SK-N-SH (cell line): ENCODE measurements at regions not wholly inside any gene's neighbourhood (a gene's known extent, or its start where the extent isn't known, plus 50 kb on each side); places are given as distances from the start of the nearest gene placed in this dataset.

ENCODE experiments used
- CTCF ChIA-PET: fragments of 300-600, 350-600 bp; formaldehyde crosslinking; extraction: SDS; loops from one replicate; lab custom pipeline; 2021; lab: Yijun Ruan, JAX
- POLR2A ChIA-PET: fragments of 350-600 bp; sonication (Branson Sonifier 250); formaldehyde crosslinking; extraction: SDS; loops from one replicate; lab custom pipeline; 2020; ENCODE audit warnings: antibody characterized with exemption, inconsistent platforms; lab: Yijun Ruan, JAX
- DNase-seq: peaks from one replicate; pipeline ENCODE4 v3.0.0; 2012
- H2AFZ ChIP-seq: fragments of 200-600 bp; sonication (generic); 2 replicates; pipeline ENCODE4 v1.8.1; 2016; ENCODE audit warnings: antibody characterized with exemption, mild to moderate bottlenecking, low read depth
- H3F3A ChIP-seq: fragments of 200-600 bp; sonication (generic); replicated peaks from 2 replicates; pipeline ENCODE3; 2016; ENCODE audit warnings: antibody characterized with exemption, mild to moderate bottlenecking; ENCODE audit not compliant: insufficient read depth
- H3K27ac ChIP-seq, 2 experiments: fragments of 200-500 bp in 1 of 2; fragments of 200-600 bp in 1 of 2; sonication (Bioruptor generic) in 1 of 2; sonication (generic), shearing (Covaris generic) in 1 of 2; 2 replicates each; pipeline versions ENCODE4 v1.5.1 to v1.6.1; 2014 to 2016; ENCODE audit warnings: low read depth in 2 of 2, inconsistent platforms in 1 of 2, low read length in 1 of 2, mild to moderate bottlenecking in 1 of 2, mixed read lengths in 1 of 2
- H3K27me3 ChIP-seq: fragments of 200-600 bp; sonication (generic), shearing (Covaris generic); 2 replicates; pipeline ENCODE4 v1.6.1; 2016; ENCODE audit warnings: mixed run types; ENCODE audit not compliant: insufficient read depth
- H3K36me3 ChIP-seq, 2 experiments: fragments of 200-500 bp in 1 of 2; fragments of 200-600 bp in 1 of 2; sonication (Bioruptor generic) in 1 of 2; sonication (generic) in 1 of 2; replicated peaks in 1 of 2; 2 replicates each; pipeline versions ENCODE3 to v1.5.1; 2014 to 2016; ENCODE audit warnings: low read length in 1 of 2, mild to moderate bottlenecking in 1 of 2; ENCODE audit not compliant: insufficient read depth in 2 of 2, control insufficient read depth in 1 of 2
- H3K4me1 ChIP-seq, 2 experiments: fragments of 200-500 bp in 1 of 2; fragments of 200-600 bp in 1 of 2; sonication (Bioruptor generic) in 1 of 2; sonication (generic), shearing (Covaris generic) in 1 of 2; 2 replicates each; pipeline versions ENCODE4 v1.5.1 to v1.6.1; 2014 to 2016; ENCODE audit warnings: low read depth in 1 of 2, low read length in 1 of 2, mixed run types in 1 of 2; ENCODE audit not compliant: insufficient read depth in 2 of 2, control insufficient read depth in 1 of 2
- H3K4me2 ChIP-seq: fragments of 200-600 bp; sonication (generic), shearing (Covaris generic); 2 replicates; pipeline ENCODE4 v1.6.1; 2017; ENCODE audit warnings: mixed run types
- H3K4me3 ChIP-seq, 2 experiments: fragments of 200-500 bp in 1 of 2; fragments of 200-600 bp in 1 of 2; sonication (Bioruptor generic) in 1 of 2; sonication (generic), shearing (Covaris generic) in 1 of 2; 2 replicates each; pipeline versions ENCODE4 v1.5.1 to v1.8.1; 2014 to 2016; ENCODE audit warnings: low read depth in 2 of 2, inconsistent platforms in 1 of 2, low read length in 1 of 2, mild to moderate bottlenecking in 1 of 2, mixed read lengths in 1 of 2, moderate library complexity in 1 of 2
- H3K79me2 ChIP-seq: fragments of 200-600 bp; sonication (generic); 2 replicates; pipeline ENCODE4 v1.8.1; 2017; ENCODE audit warnings: mild to moderate bottlenecking; ENCODE audit not compliant: insufficient read depth
- H3K9ac ChIP-seq: fragments of 200-600 bp; sonication (generic); 2 replicates; pipeline ENCODE4 v1.6.1; 2017; ENCODE audit warnings: mixed run types
- H3K9me2 ChIP-seq: fragments of 200-600 bp; sonication (generic); 2 replicates; pipeline ENCODE4 v1.6.1; 2017; ENCODE audit warnings: mixed run types
- H3K9me3 ChIP-seq: fragments of 200-600 bp; sonication (generic); 2 replicates; pipeline ENCODE4 v1.6.1; 2017; ENCODE audit warnings: mixed run types, mild to moderate bottlenecking, moderate library complexity
- H4K20me1 ChIP-seq: fragments of 200-600 bp; sonication (generic); 2 replicates; pipeline ENCODE4 v1.6.1; 2017; ENCODE audit warnings: mild to moderate bottlenecking, mixed run types; ENCODE audit not compliant: insufficient read depth
- CHD2 ChIP-seq: fragments of 150-350 bp; IDR thresholded peaks from 2 replicates; pipeline ENCODE4 v1.6.1; 2018; ENCODE audit warnings: low read length; ENCODE audit not compliant: partially characterized antibody
- ELF1 ChIP-seq: IDR thresholded peaks from 2 replicates; pipeline ENCODE4 v1.4.0; 2012
- EP300 ChIP-seq, 2 experiments: IDR thresholded peaks; 2 replicates each; pipeline versions ENCODE4 v1.4.0 to v1.6.1; 2012; ENCODE audit warnings: borderline replicate concordance in 1 of 2, low read depth in 1 of 2, low read length in 1 of 2
- EZH2phosphoT487 ChIP-seq: fragments of 200-600 bp; sonication (generic); IDR thresholded peaks from 2 replicates; pipeline ENCODE4 v1.6.1; 2017; ENCODE audit warnings: low read depth, mixed run types, mild to moderate bottlenecking, antibody characterized with exemption, moderate library complexity, borderline replicate concordance
- FOSL2 ChIP-seq: IDR thresholded peaks from 2 replicates; pipeline ENCODE4 v1.4.0; 2012; ENCODE audit warnings: low read depth, mild to moderate bottlenecking, moderate library complexity, borderline replicate concordance
- FOXJ3 ChIP-seq: sonication (generic); formaldehyde crosslinking; IDR thresholded peaks from 2 replicates; pipeline ENCODE4 v1.5.1; 2020; ENCODE audit warnings: mild to moderate bottlenecking, missing genetic modification reagents
- GABPA ChIP-seq: IDR thresholded peaks from 2 replicates; pipeline ENCODE4 v1.4.0; 2012; ENCODE audit warnings: low read depth, mild to moderate bottlenecking
- GATA2 ChIP-seq: sonication (generic); formaldehyde crosslinking; IDR thresholded peaks from 2 replicates; pipeline ENCODE4 v1.5.0; 2020; ENCODE audit warnings: mild to moderate bottlenecking, missing genetic modification reagents
- JUND ChIP-seq: IDR thresholded peaks from 2 replicates; pipeline ENCODE4 v1.4.0; 2012
- MXI1 ChIP-seq: IDR thresholded peaks from 2 replicates; pipeline ENCODE4 v1.6.1; 2012; ENCODE audit warnings: mild to moderate bottlenecking, low read depth, low read length, improper control_type of control experiment
- NFIC ChIP-seq: IDR thresholded peaks from 2 replicates; pipeline ENCODE4 v1.4.0; 2012; ENCODE audit warnings: borderline replicate concordance
- NRF1 ChIP-seq: IDR thresholded peaks from 2 replicates; pipeline ENCODE4 v1.6.1; 2012; ENCODE audit warnings: low read depth, mild to moderate bottlenecking, low read length
- POLR2AphosphoS5 ChIP-seq: IDR thresholded peaks from 2 replicates; pipeline ENCODE4 v1.6.1; 2012; ENCODE audit warnings: low read depth, low read length
- RAD21 ChIP-seq: IDR thresholded peaks from 2 replicates; pipeline ENCODE4 v1.6.1; 2012; ENCODE audit warnings: mild to moderate bottlenecking, low read length
- RCOR1 ChIP-seq: fragments of 150-350 bp; IDR thresholded peaks from 2 replicates; pipeline ENCODE4 v1.6.1; 2017; ENCODE audit warnings: antibody characterized with exemption, low read length
- RFX5 ChIP-seq: IDR thresholded peaks from 2 replicates; pipeline ENCODE4 v1.6.1; 2012; ENCODE audit warnings: mild to moderate bottlenecking, improper control_type of control experiment, low read length
- RXRA ChIP-seq: IDR thresholded peaks from 2 replicates; pipeline ENCODE4 v1.4.0; 2012; ENCODE audit warnings: low read depth, mild to moderate bottlenecking, borderline replicate concordance
- SMC3 ChIP-seq: IDR thresholded peaks from 2 replicates; pipeline ENCODE4 v1.6.1; 2012; ENCODE audit warnings: low read depth, low read length, improper control_type of control experiment
- TCF12 ChIP-seq: IDR thresholded peaks from 2 replicates; pipeline ENCODE4 v1.4.0; 2012
- YY1 ChIP-seq: IDR thresholded peaks from 2 replicates; pipeline ENCODE4 v1.4.0; 2012; ENCODE audit warnings: low read depth, mild to moderate bottlenecking
- WGBS: methylation state at CpG from one replicate; pipeline ENCODE4 v1.1.6; 2017; ENCODE audit warnings: low lambda C conversion rate; 5-methylcytosine and 5-hydroxymethylcytosine counted together
- TF ChIP-seq, protein P1 (sequence below): fragments of 200-600 bp; sonication (generic); IDR thresholded peaks from 2 replicates; pipeline ENCODE4 v1.6.1; 2017; ENCODE audit warnings: antibody characterized with exemption, mild to moderate bottlenecking, moderate library complexity
- TF ChIP-seq, protein P2 (sequence below): IDR thresholded peaks from 2 replicates; pipeline ENCODE4 v1.4.0; 2012; ENCODE audit warnings: low read depth, borderline replicate concordance
- TF ChIP-seq, protein P3 (sequence below): IDR thresholded peaks from 2 replicates; pipeline ENCODE4; 2012
- TF ChIP-seq, protein P4 (sequence below): IDR thresholded peaks from 2 replicates; pipeline ENCODE4 v1.4.0; 2012; ENCODE audit warnings: low read depth

DNA sequence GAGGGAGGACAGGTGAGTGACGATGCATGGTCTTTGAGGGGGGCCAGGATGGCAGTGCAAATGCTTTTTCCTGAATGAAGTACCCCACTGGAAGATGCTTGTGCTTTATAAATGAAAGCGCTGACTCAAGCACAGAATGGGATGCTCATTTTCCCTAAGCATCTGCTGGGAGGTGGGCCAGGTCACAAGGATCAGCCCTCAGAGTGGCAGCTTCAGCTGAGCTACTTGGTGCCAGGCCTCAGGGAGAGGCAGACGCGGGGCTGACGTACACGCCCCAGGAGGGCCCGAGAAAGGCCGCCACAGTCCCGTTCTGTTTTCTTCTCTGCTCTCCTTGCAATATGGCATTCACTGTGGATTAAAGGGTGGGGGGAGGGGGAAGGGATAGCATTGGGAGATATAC is 1535.8 kb downstream of the TSPY10 start:
- Histone ChIP-seq H3K9me2 (no peaks in the 10 kb centered on the region), H3K4me1 (no peaks in the 10 kb centered on the region), H3K4me2 (no peak overlapping the region), H3K9ac (no peak overlapping the region), H3F3A (no peaks in the 10 kb centered on the region), H2AFZ (no peak overlapping the region), H3K9me3 (no peaks in the 10 kb centered on the region), H3K79me2 (no peaks in the 10 kb centered on the region), H3K27ac (no peak overlapping the region), H3K36me3 (no peaks in the 10 kb centered on the region), H3K27me3 (no peaks in the 10 kb centered on the region), H4K20me1 (no peaks in the 10 kb centered on the region), H3K4me3 (no peak overlapping the region)
- ChIA-PET CTCF (no interaction called here), POLR2A (no interaction called here)
- TF ChIP-seq EZH2phosphoT487, result no peak
- TF ChIP-seq GABPA, result no peak
- no peak for TF ChIP-seq YY1
- no peak for TF ChIP-seq ELF1
- no peak for TF ChIP-seq FOSL2
- no peak for TF ChIP-seq NRF1
- no peak for TF ChIP-seq JUND
- TF ChIP-seq GATA2 (CRISPR knock-in tag), result no peak
- no peak for TF ChIP-seq RAD21
- TF ChIP-seq RFX5, result no peak
- no peak for TF ChIP-seq RXRA
- TF ChIP-seq, protein P1, sequence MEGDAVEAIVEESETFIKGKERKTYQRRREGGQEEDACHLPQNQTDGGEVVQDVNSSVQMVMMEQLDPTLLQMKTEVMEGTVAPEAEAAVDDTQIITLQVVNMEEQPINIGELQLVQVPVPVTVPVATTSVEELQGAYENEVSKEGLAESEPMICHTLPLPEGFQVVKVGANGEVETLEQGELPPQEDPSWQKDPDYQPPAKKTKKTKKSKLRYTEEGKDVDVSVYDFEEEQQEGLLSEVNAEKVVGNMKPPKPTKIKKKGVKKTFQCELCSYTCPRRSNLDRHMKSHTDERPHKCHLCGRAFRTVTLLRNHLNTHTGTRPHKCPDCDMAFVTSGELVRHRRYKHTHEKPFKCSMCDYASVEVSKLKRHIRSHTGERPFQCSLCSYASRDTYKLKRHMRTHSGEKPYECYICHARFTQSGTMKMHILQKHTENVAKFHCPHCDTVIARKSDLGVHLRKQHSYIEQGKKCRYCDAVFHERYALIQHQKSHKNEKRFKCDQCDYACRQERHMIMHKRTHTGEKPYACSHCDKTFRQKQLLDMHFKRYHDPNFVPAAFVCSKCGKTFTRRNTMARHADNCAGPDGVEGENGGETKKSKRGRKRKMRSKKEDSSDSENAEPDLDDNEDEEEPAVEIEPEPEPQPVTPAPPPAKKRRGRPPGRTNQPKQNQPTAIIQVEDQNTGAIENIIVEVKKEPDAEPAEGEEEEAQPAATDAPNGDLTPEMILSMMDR, result no peak
- no peak for TF ChIP-seq MXI1
- TF ChIP-seq, protein P2, sequence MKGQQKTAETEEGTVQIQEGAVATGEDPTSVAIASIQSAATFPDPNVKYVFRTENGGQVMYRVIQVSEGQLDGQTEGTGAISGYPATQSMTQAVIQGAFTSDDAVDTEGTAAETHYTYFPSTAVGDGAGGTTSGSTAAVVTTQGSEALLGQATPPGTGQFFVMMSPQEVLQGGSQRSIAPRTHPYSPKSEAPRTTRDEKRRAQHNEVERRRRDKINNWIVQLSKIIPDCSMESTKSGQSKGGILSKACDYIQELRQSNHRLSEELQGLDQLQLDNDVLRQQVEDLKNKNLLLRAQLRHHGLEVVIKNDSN, result no peak
- no peak for TF ChIP-seq FOXJ3 (CRISPR knock-in tag)
- TF ChIP-seq TCF12, result no peak
- TF ChIP-seq EP300 (IDR thresholded peaks at IDR 0.05; ENCODE audit: borderline replicate concordance in 1 of 2, low read depth in 1 of 2, low read length in 1 of 2), result no peak
- no peak for TF ChIP-seq POLR2AphosphoS5
- TF ChIP-seq RCOR1, result no peak
- no CpG with 5 or more reads among the region's 9 CpGs for WGBS
- no peak for DNase-seq

DNA sequence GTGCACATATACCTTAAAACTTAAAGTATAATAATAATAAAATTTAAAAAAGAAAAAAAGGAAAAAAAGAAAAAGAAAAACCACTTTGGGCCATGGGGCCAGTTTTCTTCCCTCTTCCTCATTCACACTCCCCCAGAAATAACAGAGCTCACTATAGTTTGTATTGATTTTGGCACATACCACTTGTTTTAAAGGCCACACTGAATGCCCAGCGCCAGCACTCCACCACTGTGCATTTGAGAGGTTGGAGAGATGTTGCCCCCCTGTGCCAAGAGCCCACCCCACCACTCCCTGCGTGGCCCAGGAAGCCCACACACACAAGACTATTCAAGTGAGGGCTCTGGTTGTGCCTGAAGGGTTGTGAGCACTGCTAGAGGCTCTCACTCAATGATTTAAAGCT is 1536.3 kb downstream of the TSPY10 start:
- Histone ChIP-seq H3K9ac (no peak overlapping the region), H2AFZ (no peak overlapping the region), H3K36me3 (no peaks in the 10 kb centered on the region), H3K9me2 (no peaks in the 10 kb centered on the region), H3K4me2 (no peak overlapping the region), H3K27ac (no peak overlapping the region), H3F3A (no peaks in the 10 kb centered on the region), H3K27me3 (no peaks in the 10 kb centered on the region), H3K4me3 (no peak overlapping the region), H3K4me1 (no peaks in the 10 kb centered on the region), H3K79me2 (no peaks in the 10 kb centered on the region), H4K20me1 (no peaks in the 10 kb centered on the region), H3K9me3 (no peaks in the 10 kb centered on the region)
- no CpG with 5 or more reads among the region's 2 CpGs for WGBS
- TF ChIP-seq JUND (no peak), MXI1 (no peak), EZH2phosphoT487 (no peak), GABPA (no peak), CHD2 (no peak), FOSL2 (no peak), NFIC (no peak), POLR2AphosphoS5 (no peak), YY1 (no peak), ELF1 (no peak), EP300 (IDR thresholded peaks at IDR 0.05; ENCODE audit: borderline replicate concordance in 1 of 2, low read depth in 1 of 2, low read length in 1 of 2) (no peak), SMC3 (no peak)
- TF ChIP-seq, protein P3, sequence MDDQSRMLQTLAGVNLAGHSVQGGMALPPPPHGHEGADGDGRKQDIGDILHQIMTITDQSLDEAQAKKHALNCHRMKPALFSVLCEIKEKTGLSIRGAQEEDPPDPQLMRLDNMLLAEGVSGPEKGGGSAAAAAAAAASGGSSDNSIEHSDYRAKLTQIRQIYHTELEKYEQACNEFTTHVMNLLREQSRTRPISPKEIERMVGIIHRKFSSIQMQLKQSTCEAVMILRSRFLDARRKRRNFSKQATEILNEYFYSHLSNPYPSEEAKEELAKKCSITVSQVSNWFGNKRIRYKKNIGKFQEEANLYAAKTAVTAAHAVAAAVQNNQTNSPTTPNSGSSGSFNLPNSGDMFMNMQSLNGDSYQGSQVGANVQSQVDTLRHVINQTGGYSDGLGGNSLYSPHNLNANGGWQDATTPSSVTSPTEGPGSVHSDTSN, result no peak
- TF ChIP-seq, protein P4, sequence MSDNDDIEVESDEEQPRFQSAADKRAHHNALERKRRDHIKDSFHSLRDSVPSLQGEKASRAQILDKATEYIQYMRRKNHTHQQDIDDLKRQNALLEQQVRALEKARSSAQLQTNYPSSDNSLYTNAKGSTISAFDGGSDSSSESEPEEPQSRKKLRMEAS, result no peak
- no peak for DNase-seq
- POLR2A ChIA-PET, result no interaction called here
- CTCF ChIA-PET, result no interaction called here
